Cardiac muscle cell (in vitro differentiated cells and primary cell): ENCODE measurements at regions not wholly inside any gene's neighbourhood (a gene's known extent, or its start where the extent isn't known, plus 50 kb on each side); places are given as distances from the start of the nearest gene placed in this dataset.

Experiments
- DNase-seq, 2 donors: peaks; one replicate each; pipeline versions ENCODE4 v3.0.0 to v3.0.0-alpha.2; 2010 to 2017; ENCODE audit warnings: low read depth in 1 of 2, low spot score in 1 of 2
- H3K27ac ChIP-seq: fragments of 200-600 bp; sonication (generic); 2 replicates; pipeline ENCODE4 v1.5.1; 2016
- H3K27me3 ChIP-seq: fragments of 200-600 bp; sonication (generic); 2 replicates; pipeline ENCODE4 v1.6.0; 2016; ENCODE audit warnings: control low read depth
- H3K36me3 ChIP-seq: fragments of 200-600 bp; sonication (generic); 2 replicates; pipeline ENCODE4 v1.5.1; 2016; ENCODE audit warnings: control low read depth
- H3K4me1 ChIP-seq: fragments of 200-600 bp; sonication (generic); 2 replicates; pipeline ENCODE4 v1.8.1; 2017; ENCODE audit warnings: low read depth, mild to moderate bottlenecking, mixed run types
- H3K4me3 ChIP-seq: fragments of 200-600 bp; sonication (generic); 2 replicates; pipeline ENCODE4 v1.5.1; 2016; ENCODE audit warnings: mild to moderate bottlenecking
- H3K9me3 ChIP-seq: fragments of 200-600 bp; sonication (generic); 2 replicates; pipeline ENCODE4 v1.5.1; 2017; ENCODE audit warnings: low read depth, mild to moderate bottlenecking, control low read depth
- CTCF ChIP-seq: IDR thresholded peaks from 2 replicates; pipeline ENCODE4 v1.5.1; 2012; ENCODE audit warnings: low read depth, mild to moderate bottlenecking, low read length

GRCh38 chr5:116389601-116390000 lies 185.0 kb downstream of the SEMA6A start:
- no peak for TF ChIP-seq CTCF
- Histone ChIP-seq H3K9me3 (peaks cover 3% of the 10 kb centered on the region), H3K4me3 (no peak overlapping the region), H3K27me3 (no peaks in the 10 kb centered on the region), H3K27ac (no peak overlapping the region), H3K4me1 (no peaks in the 10 kb centered on the region), H3K36me3 (no peaks in the 10 kb centered on the region)
- no peak for DNase-seq

GRCh38 chr5:116388564-116389258 lies 185.9 kb downstream of the SEMA6A start:
- DNase-seq, result no peak
- H3K4me3 ChIP-seq, result no peak overlapping the region
- H3K27ac ChIP-seq, result no peak overlapping the region
- no peaks in the 10 kb centered on the region for H3K27me3 ChIP-seq
- H3K4me1 ChIP-seq, result no peaks in the 10 kb centered on the region
- TF ChIP-seq CTCF, result no peak
- peaks cover 3% of the 10 kb centered on the region for H3K9me3 ChIP-seq
- H3K36me3 ChIP-seq, result no peaks in the 10 kb centered on the region

GRCh38 chr5:116387738-116388137 lies 186.9 kb downstream of the SEMA6A start:
- Histone ChIP-seq H3K36me3 (no peaks in the 10 kb centered on the region), H3K9me3 (peaks cover 3% of the 10 kb centered on the region), H3K4me3 (no peak overlapping the region), H3K27me3 (no peaks in the 10 kb centered on the region), H3K4me1 (no peaks in the 10 kb centered on the region), H3K27ac (no peak overlapping the region)
- DNase-seq, result no peak
- TF ChIP-seq CTCF, result no peak

DNA sequence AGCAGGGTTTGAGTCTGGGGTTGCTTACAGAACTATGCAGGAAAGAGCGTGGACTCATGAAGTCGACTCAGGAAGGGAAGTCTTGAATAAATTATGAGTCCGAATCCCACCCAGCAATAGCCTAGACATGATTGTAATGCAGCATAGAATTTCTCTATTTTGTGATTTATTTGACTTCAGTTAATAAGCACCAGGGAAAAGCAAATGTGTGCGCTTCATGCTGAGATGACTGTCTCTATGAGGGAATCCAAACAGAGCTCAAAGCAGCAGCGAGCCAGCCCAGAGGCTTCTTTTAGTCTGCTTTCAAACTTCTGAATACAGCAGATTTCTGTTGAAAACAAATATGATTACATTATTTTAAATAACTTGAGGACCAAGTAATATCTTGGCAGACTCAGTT lies 188.0 kb downstream of the SEMA6A start:
- Histone ChIP-seq H3K9me3 (peaks cover 3% of the 10 kb centered on the region), H3K36me3 (no peaks in the 10 kb centered on the region), H3K4me3 (no peak overlapping the region), H3K27me3 (no peaks in the 10 kb centered on the region), H3K4me1 (no peaks in the 10 kb centered on the region), H3K27ac (no peak overlapping the region)
- TF ChIP-seq CTCF, result no peak
- no peak for DNase-seq

DNA sequence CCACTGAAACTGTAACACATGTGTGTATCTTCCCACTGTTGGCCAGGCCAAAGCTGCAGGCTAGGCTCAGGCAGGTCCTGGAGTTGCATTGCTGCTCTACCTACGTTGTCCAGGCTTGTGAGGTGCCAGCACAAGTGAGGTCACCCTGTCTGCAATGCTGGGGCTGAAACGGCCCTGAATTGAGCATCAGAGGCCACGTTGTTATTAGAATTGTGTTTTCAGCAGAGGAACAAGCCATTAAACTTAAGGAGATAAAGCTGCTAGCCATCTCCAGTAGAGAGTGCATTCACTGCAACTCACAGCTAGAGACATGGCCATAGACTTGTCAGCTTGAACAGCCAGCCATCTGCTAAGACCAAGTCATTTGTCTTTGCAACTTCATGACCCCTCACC lies 191.8 kb downstream of the SEMA6A start:
- no peaks in the 10 kb centered on the region for H3K4me1 ChIP-seq
- no peak for DNase-seq
- no peak overlapping the region for H3K27ac ChIP-seq
- no peaks in the 10 kb centered on the region for H3K36me3 ChIP-seq
- peaks cover 2% of the 10 kb centered on the region for H3K9me3 ChIP-seq
- H3K4me3 ChIP-seq, result no peak overlapping the region
- H3K27me3 ChIP-seq, result no peaks in the 10 kb centered on the region
- no peak for TF ChIP-seq CTCF
